Left kidney (tissue), 1 donor: ENCODE measurements at regions not wholly inside any gene's neighbourhood (a gene's known extent, or its start where the extent isn't known, plus 50 kb on each side); places are given as distances from the start of the nearest gene placed in this dataset.
A peak's percentile ranks its signal among the peaks of the same experiment; 100 is the strongest.
"Not testable (repeated sequence)": the region's sequence is repeated elsewhere in the genome, so short reads cannot be mapped to it uniquely, and the experiment has no call there.

Experiments used
- DNase-seq: peaks from one replicate; pipeline ENCODE4 v3.0.0-alpha.2; 2013

- DNase-seq = not testable (repeated sequence)
These were observed 106.6 kb upstream of the TERB2 start for GRCh38 chr15:44849701-44850403.

- DNase-seq = peak; percentile 75
These were observed 103.1 kb upstream of the TERB2 start for GRCh38 chr15:44853304-44853950.

- DNase-seq = not testable (repeated sequence)
These were observed 101.8 kb upstream of the TERB2 start for GRCh38 chr15:44854696-44855095.

- DNase-seq = not testable (repeated sequence)
These were observed 100.2 kb upstream of the TERB2 start for GRCh38 chr15:44856284-44856683.

- DNase-seq = not testable (repeated sequence)
These were observed 99.2 kb upstream of the TERB2 start for GRCh38 chr15:44857164-44857710.

- DNase-seq = not testable (repeated sequence)
These were observed 97.4 kb upstream of the TERB2 start for GRCh38 chr15:44859088-44859487.

GRCh38 chr15:44860168-44860567, 96.3 kb upstream of the TERB2 start:
- DNase-seq = not testable (repeated sequence)

- no peak for DNase-seq
These were observed 95.0 kb upstream of the TERB2 start for GRCh38 chr15:44861439-44861910.

- no peak for DNase-seq
These were observed 94.6 kb upstream of the TERB2 start for GRCh38 chr15:44861917-44862316.

- DNase-seq = not testable (repeated sequence)
These were observed 93.6 kb upstream of the TERB2 start for GRCh38 chr15:44862866-44863265.

- DNase-seq = not testable (repeated sequence)
These were observed 88.4 kb upstream of the TERB2 start for GRCh38 chr15:44868100-44868499.

- DNase-seq = not testable (repeated sequence)
These were observed 86.4 kb upstream of the TERB2 start for GRCh38 chr15:44870125-44870524.

GRCh38 chr15:44873103-44873502, 83.4 kb upstream of the TERB2 start:
- DNase-seq = no peak

- no peak for DNase-seq
These were observed 77.4 kb upstream of the TERB2 start for GRCh38 chr15:44879066-44879465.

GRCh38 chr15:44882499-44882968, 74.0 kb upstream of the TERB2 start:
- no peak for DNase-seq

- DNase-seq = no peak
These were observed 73.1 kb upstream of the TERB2 start for GRCh38 chr15:44883199-44883877.

- not testable (repeated sequence) for DNase-seq
These were observed 57.4 kb upstream of the TERB2 start for GRCh38 chr15:44898890-44899651.

GRCh38 chr15:44899775-44900174, 56.7 kb upstream of the TERB2 start:
- DNase-seq = not testable (repeated sequence)

GRCh38 chr15:44900796-44901195, 55.7 kb upstream of the TERB2 start:
- not testable (repeated sequence) for DNase-seq

GRCh38 chr15:44903281-44903680, 53.2 kb upstream of the TERB2 start:
- DNase-seq = not testable (repeated sequence)

- not testable (repeated sequence) for DNase-seq
These were observed 51.7 kb upstream of the TERB2 start for GRCh38 chr15:44904651-44905340.
